ENCODE measurements at regions not wholly inside any gene's neighbourhood (a gene's known extent, or its start where the extent isn't known, plus 50 kb on each side); places are given as distances from the start of the nearest gene placed in this dataset.
"Not testable (repeated sequence)": the region's sequence is repeated elsewhere in the genome, so short reads cannot be mapped to it uniquely, and the experiment has no call there.

DNA sequence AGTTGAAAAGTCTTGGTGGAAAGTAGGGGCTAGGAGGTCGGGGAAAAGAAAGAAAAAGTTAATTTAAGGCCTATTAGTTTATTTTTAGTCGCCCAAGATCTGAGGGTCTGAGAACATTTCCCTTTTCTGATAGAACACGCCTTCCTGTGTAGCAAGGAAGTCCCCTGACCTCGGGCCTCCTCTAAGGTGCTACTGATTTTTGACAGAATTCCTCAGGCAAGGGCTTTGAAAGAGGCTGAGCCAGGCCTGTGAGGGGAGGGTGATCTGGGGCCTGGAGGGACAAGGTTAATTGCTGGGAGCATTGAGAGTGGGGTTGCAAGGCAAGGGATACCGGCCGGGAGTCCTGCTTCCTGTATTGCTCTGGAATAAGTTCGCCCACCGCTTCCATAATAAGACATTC lies 131.4 kb upstream of the MYCN start:
- no peak for DNase-seq (ENCODE audit: low spot score)

DNA sequence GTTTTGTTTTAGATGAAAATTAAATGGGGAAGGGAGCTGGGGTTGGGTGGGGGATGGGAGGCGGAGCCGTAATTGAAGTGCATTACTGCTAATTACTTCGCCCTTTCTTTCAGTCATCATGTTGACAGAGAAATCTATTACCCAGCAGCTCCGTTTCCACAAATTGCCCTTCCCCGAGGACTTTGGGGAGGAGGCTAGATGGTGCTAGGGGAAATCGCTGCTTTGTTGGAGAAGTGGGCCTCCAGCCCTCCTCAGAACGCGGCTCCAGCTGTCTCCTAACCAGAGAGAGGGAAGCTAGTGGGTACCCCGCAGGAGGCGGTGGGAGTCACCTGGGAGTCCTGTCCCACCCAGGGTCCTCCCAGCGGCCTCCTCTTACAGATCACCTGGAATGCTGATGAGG lies 130.9 kb upstream of the MYCN start:
- DNase-seq (ENCODE audit: low spot score) = no peak

DNA sequence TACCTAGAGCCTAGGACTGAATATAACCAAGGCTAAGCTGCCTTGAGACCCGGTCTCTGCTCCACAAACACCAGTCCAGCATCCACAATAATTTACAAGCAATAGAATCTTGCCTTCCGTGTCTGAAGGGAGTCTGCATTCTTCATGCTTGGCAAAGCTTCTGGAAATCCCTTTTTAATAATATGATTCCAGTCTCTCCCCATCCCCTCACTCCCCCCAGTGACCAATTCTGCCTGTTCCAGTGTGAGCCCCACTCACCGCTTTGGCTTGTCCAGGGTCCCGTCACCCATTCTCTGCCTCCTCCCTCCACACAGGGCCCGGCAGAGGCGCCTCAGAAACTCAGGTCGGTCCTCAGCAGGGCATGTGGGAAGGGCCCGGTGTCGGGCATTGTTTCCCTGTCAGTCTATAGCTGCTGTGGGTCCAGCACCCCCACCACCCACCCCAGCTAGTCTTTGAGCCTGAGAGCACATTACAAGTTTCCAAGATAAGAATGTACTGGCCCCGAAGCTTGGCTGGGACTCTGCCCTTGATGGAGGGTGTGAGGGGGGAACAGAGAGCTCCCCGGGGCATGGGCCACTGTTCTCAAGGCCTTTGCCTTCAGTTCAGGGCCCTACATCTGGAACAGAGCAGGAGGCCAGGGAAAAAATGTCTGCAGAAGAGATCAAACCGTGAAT lies 129.7 kb upstream of the MYCN start:
- DNase-seq (ENCODE audit: low spot score) = no peak

DNA sequence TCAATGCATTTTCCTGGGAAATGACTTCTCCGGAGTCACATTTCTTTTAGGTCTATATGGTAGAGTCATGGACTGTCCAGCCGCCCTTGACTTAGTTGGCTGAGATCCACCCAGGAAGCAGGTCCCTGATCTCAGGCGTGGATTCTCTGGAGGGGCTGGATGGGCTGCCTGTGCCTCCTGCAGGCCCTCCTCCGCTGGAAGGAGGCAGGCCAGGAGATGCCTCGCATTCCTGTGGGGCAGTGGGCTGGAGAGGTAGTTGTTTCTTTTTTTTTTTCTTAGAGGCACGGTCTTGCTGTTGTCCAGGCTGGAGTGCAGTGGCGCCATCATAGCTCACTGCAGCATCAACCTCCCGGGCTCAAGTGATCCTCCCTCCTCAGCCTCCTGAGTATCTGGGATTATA lies 129.0 kb upstream of the MYCN start:
- no peak for DNase-seq (ENCODE audit: low spot score)

DNA sequence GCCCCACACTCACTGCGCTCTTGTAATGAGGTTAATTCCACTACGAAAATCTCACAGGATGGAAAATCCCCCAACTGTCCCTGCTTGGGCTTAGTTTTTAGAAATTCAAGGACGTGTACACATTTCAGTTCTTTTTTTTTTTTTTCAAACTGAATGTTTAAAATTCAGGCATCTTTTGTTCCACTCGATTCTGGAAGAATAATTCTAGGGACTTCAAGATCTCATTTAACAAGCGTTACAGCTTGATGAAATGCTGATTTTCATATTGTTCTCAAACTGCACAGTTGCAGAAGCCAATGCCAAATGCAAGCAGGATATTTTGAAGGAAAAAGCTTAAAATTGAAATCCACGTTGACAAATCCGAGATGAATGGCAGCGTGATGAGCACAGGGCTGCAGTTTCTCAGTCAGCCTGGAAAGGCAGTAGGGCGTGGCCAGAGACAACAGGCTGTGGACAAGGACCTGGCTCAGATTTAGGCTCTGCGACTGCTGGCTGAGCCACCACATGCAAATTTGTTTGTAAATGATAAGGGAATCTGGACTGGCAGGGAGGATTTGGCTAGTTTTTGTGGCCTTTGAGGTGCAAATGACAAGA lies 128.1 kb upstream of the MYCN start:
- no peak for DNase-seq (ENCODE audit: low spot score)

DNA sequence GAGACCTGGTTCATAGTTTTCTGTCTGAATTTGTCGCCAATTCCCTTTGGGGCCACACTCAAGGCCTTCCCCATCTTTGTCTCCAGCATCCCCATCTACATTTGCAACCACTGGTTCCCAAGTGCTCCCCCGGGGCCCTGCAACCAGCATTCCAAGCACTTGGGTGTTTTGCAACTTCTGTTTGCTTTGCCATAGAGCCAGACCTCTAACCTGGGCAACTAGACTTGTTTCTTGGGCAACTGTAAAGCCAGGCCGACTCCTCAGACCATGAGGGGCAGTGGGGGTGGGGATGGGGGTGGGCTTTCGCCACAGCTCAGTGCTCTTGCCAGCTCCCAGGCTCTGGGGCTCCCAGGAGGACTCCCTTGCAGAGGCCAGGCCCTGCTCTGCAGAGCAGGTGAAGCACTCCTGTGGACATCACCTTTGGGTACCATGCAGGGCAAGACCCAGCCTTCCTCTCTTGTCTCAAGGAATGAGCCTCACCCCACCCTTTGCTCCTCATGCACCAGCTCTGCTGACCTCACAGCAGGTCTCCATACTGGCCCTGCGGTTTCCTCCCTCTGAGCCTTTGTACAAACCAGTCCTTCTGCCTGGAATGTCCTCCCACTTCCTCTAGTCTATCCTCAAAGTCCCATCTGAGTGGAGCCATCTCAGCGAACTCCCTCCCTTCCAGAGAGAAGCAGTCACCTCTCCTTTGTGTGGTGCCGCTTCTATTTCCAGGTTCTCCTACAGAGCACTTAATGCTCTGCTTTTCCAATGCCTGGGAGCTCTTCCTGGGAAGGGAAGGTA lies 126.7 kb upstream of the MYCN start:
- no peak for DNase-seq (ENCODE audit: low spot score)

DNA sequence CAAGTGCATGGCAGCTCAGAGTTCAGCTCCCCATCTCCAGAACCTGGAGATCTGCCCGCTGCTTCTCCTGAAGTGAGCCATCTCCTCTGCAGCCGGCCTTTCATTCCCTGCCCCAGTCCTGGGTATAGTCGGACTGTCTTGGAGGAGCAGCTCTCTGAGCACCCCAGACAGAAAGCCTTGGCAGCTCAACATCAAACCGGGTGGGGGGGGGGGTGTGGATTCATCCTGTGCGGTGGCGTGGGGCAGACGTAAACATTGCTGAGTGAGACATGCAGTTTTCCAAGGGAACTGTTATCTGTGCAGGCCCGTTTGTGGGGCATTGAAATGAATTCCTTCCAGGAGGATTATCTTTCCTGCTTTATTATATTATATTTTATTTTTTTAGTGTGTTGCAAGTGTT lies 125.9 kb upstream of the MYCN start:
- DNase-seq (ENCODE audit: low spot score) = no peak

DNA sequence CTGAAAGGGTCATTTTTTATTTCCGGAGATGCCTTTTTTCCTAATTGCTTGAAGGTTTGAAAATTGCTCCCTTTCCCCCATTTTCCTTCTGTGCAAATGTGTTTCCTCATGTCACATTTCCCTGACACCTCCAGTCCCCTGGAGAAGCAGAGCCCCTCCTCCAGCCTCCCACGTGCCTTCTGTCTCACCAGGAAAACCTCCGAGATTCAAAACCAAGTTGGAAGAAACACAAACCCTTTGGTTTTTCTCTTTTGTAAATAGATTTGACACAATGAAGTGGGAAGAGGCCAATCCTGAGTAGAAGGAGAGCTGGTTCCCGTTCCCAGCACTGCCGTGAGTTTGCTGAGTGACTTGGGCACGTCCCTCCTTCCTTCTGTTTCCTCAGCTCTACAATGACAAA lies 125.4 kb upstream of the MYCN start:
- no peak for DNase-seq (ENCODE audit: low spot score)

GRCh38 chr2:15816226-15816625 lies 124.1 kb upstream of the MYCN start:
- DNase-seq (ENCODE audit: low spot score) = no peak

GRCh38 chr2:15816674-15817406 lies 123.5 kb upstream of the MYCN start:
- no peak for DNase-seq (ENCODE audit: low spot score)

DNA sequence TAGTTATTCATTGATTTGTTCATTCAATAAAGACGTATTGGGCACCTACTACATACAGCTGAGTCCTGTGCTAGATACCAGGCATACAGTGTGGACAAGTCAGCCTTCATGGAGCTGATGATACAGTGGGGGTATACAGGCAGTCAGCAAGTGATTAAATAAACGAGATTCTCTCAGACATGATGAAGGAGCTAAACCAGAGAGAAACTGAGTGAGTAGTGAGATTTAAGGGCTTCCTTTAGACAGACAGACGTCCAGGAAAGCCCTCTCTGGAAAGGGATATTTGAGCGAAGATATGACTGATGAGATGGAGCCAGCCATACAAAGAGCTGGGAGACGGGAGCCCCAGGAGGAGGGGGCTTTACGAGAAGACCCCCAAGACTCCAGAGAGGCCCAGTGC lies 122.6 kb upstream of the MYCN start:
- no peak for DNase-seq (ENCODE audit: low spot score)

DNA sequence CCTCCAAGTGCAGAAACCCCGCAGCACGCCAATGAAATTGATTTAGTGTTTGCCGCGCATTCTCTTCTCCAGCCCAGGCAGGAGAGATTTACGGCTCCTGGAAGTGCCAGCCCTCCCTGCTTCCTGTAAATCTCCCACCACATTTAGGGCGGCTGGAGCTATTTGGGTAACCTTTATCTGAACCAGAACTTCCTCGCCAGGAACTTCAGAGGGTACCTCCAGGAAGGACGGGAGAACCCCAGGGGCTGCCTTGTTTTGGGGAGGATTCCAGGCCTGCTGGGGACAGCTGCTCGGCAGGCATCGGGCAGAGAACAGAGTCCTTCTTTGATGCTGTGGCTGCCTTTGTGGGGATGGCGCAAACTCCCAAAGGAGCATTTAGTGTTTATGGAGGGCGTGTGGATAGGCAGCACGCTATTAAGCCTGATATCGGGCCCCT lies 122.0 kb upstream of the MYCN start:
- no peak for DNase-seq (ENCODE audit: low spot score)

DNA sequence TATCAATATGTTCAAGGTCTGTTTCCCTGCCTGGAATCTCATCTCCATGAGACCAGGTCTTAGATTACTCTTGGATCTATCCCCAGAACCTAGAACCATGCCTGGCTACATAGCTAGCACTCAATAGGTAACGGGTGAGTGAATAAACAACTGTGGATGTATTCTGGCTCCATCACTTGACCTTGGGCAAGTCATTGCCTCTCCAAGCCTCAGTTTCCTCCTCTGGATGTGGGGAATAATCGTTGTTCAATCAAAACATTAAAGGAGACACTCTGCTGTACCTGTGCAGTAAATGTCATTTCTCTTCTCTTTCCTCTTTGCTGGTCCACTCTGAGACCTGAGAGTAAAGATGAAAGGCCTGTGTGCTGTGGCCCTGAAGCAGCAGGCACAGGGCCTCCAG lies 121.5 kb upstream of the MYCN start:
- DNase-seq (ENCODE audit: low spot score) = no peak

DNA sequence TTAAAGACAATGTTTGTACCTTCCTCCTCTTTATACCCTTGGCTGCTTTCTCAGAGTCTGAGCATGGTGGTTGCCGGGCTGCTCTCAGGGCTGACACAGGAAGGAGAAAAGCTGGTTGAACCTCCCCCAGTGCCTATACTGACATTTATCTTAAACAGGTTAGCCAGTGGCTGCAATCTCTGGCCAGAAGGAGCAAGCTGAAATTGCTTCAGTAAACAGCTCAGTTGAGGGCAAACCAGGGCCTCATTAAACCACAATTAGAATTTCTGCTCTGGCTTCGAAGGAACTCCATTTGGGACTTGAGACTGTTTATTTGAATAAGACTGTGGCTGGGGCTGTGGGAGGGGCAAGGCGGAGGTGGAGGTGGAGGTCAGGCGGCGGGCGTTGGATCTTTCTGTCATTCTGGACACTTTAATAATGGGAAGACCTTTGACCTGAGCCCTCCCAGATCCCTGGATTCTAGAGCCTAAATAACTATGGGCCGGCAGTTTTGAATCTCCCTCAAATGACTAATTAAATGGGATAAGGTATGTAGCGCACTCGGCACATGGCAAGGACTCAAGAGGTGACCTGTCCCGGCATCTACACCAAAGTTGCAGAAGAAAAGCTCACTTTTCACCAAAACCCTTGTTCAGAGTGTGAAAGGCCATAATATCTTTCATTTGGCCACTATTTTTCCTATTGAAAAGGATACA lies 120.6 kb upstream of the MYCN start:
- no peak for DNase-seq (ENCODE audit: low spot score)

DNA sequence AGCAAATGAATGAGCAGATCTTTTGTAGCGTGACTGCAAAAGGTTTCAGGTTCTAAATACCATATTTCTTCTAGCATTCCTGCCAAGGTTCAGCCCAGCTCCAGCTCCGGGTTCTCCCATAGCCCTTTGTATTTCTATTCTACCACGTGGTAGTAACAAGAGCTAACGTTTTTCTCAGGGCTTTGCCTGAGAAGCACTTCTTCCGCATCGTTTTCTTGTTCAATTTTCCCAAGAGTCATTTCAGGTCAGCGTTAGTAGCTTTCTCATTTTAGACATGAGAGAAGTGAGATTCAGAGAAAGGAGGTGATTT lies 120.1 kb upstream of the MYCN start:
- no peak for DNase-seq (ENCODE audit: low spot score)

- no peak for DNase-seq (ENCODE audit: low spot score)
These were observed 119.4 kb upstream of the MYCN start for GRCh38 chr2:15820927-15821326.

- DNase-seq (ENCODE audit: low spot score) = no peak
These were observed 118.0 kb upstream of the MYCN start for GRCh38 chr2:15822151-15823044.

DNA sequence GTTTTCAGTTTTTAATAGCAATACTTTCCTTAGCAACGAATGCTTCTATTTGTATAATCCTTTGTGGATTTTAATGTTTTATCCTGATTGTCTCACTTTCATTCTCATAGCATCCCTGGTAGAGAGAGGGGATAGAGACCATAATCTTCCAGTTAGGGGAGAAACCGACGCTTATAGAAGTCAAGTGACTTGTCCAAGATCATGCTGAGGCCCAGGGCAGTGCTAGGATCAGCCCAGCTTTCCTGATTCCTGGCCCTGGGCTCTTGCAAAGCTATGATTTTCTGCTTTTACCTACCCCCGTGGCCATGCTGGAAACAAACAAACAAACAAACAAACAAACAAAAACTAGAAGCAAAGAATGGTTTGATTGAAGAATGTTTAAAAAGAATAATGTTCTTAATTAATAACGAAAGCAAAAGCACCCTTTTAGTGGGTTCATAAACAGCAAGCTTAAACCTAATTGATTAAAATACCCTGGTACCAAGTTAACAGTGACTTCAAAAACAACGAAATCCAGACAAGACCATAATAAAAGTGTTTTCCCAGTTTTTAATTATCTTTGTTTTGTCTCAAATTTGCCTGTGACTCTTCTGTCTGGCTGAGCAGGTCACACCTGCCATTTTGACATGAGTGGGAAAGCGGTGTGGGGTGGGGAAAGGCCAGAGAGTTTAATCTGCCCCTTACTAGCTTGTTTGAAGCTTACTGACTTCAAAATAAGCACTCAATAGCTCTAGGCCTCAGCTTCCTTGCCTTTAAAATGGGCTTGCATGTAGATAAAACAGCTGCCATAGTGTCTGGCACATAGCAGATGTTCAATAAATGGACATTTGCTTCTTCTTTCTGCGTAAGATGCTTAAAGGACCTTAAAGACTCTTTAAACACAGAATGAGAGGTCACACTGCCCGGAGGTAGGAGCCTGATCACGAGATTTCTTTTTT lies 116.6 kb upstream of the MYCN start:
- no peak for DNase-seq (ENCODE audit: low spot score)

DNA sequence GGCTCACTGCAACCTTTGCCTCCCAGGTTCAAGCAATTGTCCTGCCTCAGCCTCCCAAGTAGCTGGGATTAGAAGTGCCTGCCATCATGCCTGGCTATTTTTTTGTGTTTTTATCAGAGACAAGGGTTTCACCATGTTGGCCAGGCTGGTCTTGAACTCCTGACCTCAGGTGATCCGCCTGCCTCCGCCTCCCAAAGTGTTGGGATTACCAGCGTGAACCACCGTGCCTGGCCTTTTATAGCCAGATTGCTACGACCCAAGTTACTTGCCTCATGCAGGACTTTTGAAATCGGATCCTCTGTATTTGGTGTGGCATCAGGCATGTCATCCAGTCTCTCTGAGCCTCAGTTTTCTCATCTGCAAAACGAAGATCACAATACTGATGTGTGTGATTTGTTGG lies 115.9 kb upstream of the MYCN start:
- DNase-seq (ENCODE audit: low spot score) = not testable (repeated sequence)

All from GM03348 (cell line).